ENCODE measurements at regions not wholly inside any gene's neighbourhood (a gene's known extent, or its start where the extent isn't known, plus 50 kb on each side); places are given as distances from the start of the nearest gene placed in this dataset.

DNA sequence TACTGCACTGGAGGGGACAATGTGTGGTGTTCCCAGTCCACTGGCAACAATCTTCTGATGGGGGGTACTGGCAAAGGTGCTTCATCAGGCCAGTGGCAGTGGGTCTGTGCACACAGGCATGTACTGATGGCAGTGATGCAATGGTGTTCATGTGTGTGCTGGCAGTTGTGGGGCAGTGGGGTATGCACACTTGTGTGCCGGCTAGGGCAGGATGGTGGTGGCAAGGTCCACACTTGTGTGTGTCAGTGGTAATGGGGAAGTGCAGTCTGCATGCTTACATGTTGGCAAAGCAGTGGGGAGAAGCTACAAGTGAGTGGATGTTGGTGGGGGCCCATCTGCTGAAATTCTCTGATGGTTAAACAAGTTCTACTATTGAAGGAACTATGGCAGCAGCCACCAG, 504.6 kb upstream of the ZNF462 start:
- TF ChIP-seq, protein P1, sequence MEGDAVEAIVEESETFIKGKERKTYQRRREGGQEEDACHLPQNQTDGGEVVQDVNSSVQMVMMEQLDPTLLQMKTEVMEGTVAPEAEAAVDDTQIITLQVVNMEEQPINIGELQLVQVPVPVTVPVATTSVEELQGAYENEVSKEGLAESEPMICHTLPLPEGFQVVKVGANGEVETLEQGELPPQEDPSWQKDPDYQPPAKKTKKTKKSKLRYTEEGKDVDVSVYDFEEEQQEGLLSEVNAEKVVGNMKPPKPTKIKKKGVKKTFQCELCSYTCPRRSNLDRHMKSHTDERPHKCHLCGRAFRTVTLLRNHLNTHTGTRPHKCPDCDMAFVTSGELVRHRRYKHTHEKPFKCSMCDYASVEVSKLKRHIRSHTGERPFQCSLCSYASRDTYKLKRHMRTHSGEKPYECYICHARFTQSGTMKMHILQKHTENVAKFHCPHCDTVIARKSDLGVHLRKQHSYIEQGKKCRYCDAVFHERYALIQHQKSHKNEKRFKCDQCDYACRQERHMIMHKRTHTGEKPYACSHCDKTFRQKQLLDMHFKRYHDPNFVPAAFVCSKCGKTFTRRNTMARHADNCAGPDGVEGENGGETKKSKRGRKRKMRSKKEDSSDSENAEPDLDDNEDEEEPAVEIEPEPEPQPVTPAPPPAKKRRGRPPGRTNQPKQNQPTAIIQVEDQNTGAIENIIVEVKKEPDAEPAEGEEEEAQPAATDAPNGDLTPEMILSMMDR (IDR thresholded peaks at IDR 0.05): no peak
- no peak for TF ChIP-seq POLR2A (IDR thresholded peaks at IDR 0.05)
